Stomach (tissue), 8 donors: ENCODE measurements at regions not wholly inside any gene's neighbourhood (a gene's known extent, or its start where the extent isn't known, plus 50 kb on each side); places are given as distances from the start of the nearest gene placed in this dataset.
A peak's percentile ranks its signal among the peaks of the same experiment; 100 is the strongest.

Experiments used
- DNase-seq, 2 donors: peaks; one replicate each; pipeline versions ENCODE4 v3.0.0 to v3.0.0-alpha.2; 2013 to 2019
- H3K27ac ChIP-seq, 5 donors: fragments of 200-600 bp in 4 of 5; sonication (generic) in 4 of 5; one replicate each; pipeline ENCODE4 v1.5.1; 2013 to 2019; ENCODE audit warnings: mild to moderate bottlenecking in 1 of 5, moderate library complexity in 1 of 5
- H3K27me3 ChIP-seq, 3 donors: fragments of 200-600 bp; sonication (generic); one replicate each; pipeline ENCODE4 v1.5.1; 2017 to 2019; ENCODE audit warnings: mixed run types in 1 of 3
- H3K36me3 ChIP-seq, 4 donors: fragments of 200-600 bp; sonication (generic); 1 replicate in 3 of 4; 2 replicates in 1 of 4; pipeline ENCODE4 v1.5.1; 2016 to 2019
- H3K4me1 ChIP-seq, 4 donors: fragments of 200-600 bp; sonication (generic); one replicate each; pipeline ENCODE4 v1.5.1; 2016 to 2019
- H3K4me3 ChIP-seq, 4 donors: fragments of 200-600 bp; sonication (generic) in 3 of 4; one replicate each; pipeline ENCODE4 v1.5.1; 2016 to 2019; ENCODE audit warnings: mild to moderate bottlenecking in 1 of 4
- H3K9me3 ChIP-seq, 4 donors: fragments of 200-600 bp; sonication (generic); one replicate each; pipeline ENCODE4 v1.5.1; 2016 to 2019
- EP300 ChIP-seq: sonication (generic); formaldehyde crosslinking; IDR thresholded peaks from one replicate; pipeline ENCODE4 v1.6.1; 2017; ENCODE audit warnings: antibody characterized with exemption
- POLR2A ChIP-seq, 4 donors: fragments of 450-650 bp; IDR thresholded peaks; one replicate each; pipeline ENCODE4 v1.6.1; 2016; ENCODE audit warnings: antibody characterized with exemption in 4 of 4, control low read depth in 2 of 4, mild to moderate bottlenecking in 1 of 4, moderate library complexity in 1 of 4
- POLR2AphosphoS5 ChIP-seq, 3 donors: sonication (generic); formaldehyde crosslinking; IDR thresholded peaks; one replicate each; pipeline ENCODE4 v1.6.1; 2016; ENCODE audit warnings: antibody characterized with exemption in 3 of 3
- WGBS, 5 donors: extraction: QIAGEN DNeasy Blood & Tissue Kit in 3 of 5; methylation state at CpG; one replicate each; pipeline versions ENCODE4 v1.1.5 to v1.1.7; 2013 to 2018; 5-methylcytosine and 5-hydroxymethylcytosine counted together
- intact Hi-C: fragments of 100-400 bp; cut with DNase I; formaldehyde crosslinking; loops from one replicate; pipeline ENCODE4 v1.15.1; 2023; ENCODE audit warnings: low total_unique reads
- small RNA-seq, 4 donors: library from RNA; depleted of rRNA; stranded (forward); fragments of <200 nt; gene quantifications; one replicate each; pipeline ENCODE3, GENCODE V24; 2016
- TF ChIP-seq, protein P1 (sequence below), 7 experiments: fragments of 450-650 bp in 4 of 7; fragments of 200-600 bp in 3 of 7; sonication (generic) in 3 of 7; IDR thresholded peaks; one replicate each; pipeline ENCODE4 v1.5.1; 2016 to 2019; ENCODE audit warnings: antibody characterized with exemption in 7 of 7, control low read depth in 2 of 7, mild to moderate bottlenecking in 1 of 7
- donor health status: healthy with polysubstance abuse.
- donor health status: Bipolar disorder and iron deficiency.
- donor health status: healthy.

DNA sequence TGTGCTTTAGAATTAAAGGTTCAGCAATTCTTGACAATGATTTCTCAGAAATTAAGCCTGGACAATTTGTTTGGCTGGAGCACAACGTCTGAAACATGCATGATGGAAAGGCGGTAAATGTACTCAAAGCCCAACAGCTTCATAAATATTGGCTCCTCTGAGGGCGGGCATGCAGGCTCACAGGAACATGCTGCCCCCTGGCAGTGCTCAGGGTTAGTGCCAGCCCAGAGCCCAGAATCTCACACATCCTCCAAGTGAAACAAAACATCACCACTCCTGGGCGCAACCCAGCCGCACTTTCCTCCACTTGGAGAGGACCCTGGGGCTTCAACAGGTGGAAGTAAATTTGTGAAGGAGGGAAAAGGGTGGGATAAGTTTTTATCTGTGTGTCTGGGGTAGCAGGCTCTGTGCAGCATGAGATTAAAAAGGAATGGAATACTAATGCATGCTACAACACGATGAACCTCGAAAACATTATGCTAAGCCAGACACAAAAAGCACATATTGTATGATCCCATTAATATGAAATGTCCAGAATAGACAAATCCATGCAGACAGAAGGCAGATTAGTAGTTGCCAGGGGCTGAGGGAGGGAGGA is 54.1 kb upstream of the PTPRT start:
- no peak overlapping the region for H3K27ac ChIP-seq
- 47 to 54% (median 51%) methylated on average over 7 of the region's 7 CpGs for WGBS, 5 donors
- peaks cover 0 to 7% (median 0%) of the 10 kb centered on the region in 4 donors for H3K9me3 ChIP-seq
- peak in 1 of 2 donors; percentile 56 for DNase-seq
- no peaks in the 10 kb centered on the region for H3K36me3 ChIP-seq
- intact Hi-C loops: no loop called here
- no peaks in the 10 kb centered on the region for H3K4me1 ChIP-seq
- H3K4me3 ChIP-seq: no peak overlapping the region
- TF ChIP-seq POLR2A (IDR thresholded peaks at IDR 0.05) (no peak), EP300 (no peak), POLR2AphosphoS5 (IDR thresholded peaks at IDR 0.05) (no peak)
- peaks cover 0 to 42% (median 0%) of the 10 kb centered on the region in 3 donors for H3K27me3 ChIP-seq

DNA sequence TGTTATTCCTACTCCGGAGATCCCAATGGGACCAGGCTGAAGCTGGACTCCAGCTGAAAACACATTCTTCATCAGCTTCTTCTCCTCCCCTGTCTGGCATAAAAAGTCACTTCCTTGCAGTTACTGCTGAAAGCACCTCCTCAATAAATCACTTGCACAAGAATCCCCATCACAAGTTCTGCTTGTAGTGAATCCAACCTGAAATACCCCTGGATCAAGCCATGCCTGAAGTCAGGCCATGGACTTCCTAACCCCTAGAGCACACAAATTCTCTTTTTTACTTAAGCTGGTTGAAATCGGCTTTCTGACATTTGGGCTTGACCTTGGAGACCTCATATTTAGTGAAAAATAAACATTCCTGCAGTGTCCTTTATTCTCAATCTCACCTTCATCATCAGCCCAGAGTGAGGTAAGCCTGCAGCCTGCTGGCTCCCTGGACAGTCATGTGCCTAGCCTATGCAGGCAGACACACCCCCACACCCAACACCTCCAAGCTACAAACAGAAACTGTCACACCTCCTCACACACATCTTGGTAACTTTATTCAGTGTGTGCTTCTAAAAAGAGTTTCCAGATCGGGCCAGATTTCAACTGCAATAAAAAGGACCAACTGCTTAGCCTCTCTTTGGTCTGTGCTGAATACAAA is 51.5 kb upstream of the PTPRT start:
- Histone ChIP-seq H3K27ac (no peak overlapping the region), H3K36me3 (no peaks in the 10 kb centered on the region), H3K9me3 (peaks cover 0 to 10% (median 0%) of the 10 kb centered on the region in 4 donors), H3K27me3 (peaks cover 0 to 58% (median 0%) of the 10 kb centered on the region in 3 donors), H3K4me3 (no peak overlapping the region), H3K4me1 (no peaks in the 10 kb centered on the region)
- WGBS, 5 donors: 44 to 60% (median 57%) methylated on average over 3 of the region's 3 CpGs
- DNase-seq: no peak
- TF ChIP-seq EP300 (no peak), POLR2AphosphoS5 (IDR thresholded peaks at IDR 0.05) (no peak), POLR2A (IDR thresholded peaks at IDR 0.05) (no peak)
- TF ChIP-seq, protein P1, sequence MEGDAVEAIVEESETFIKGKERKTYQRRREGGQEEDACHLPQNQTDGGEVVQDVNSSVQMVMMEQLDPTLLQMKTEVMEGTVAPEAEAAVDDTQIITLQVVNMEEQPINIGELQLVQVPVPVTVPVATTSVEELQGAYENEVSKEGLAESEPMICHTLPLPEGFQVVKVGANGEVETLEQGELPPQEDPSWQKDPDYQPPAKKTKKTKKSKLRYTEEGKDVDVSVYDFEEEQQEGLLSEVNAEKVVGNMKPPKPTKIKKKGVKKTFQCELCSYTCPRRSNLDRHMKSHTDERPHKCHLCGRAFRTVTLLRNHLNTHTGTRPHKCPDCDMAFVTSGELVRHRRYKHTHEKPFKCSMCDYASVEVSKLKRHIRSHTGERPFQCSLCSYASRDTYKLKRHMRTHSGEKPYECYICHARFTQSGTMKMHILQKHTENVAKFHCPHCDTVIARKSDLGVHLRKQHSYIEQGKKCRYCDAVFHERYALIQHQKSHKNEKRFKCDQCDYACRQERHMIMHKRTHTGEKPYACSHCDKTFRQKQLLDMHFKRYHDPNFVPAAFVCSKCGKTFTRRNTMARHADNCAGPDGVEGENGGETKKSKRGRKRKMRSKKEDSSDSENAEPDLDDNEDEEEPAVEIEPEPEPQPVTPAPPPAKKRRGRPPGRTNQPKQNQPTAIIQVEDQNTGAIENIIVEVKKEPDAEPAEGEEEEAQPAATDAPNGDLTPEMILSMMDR (IDR thresholded peaks at IDR 0.05): no peak
- intact Hi-C loops: no loop called here

Small RNAs in the stretch of these regions (small RNA-seq; reads per million reads assigned to genes)
- 0 reads per million in 4 donors for gene RF00426
